HepG2 (cell line): ENCODE measurements at regions not wholly inside any gene's neighbourhood (a gene's known extent, or its start where the extent isn't known, plus 50 kb on each side); places are given as distances from the start of the nearest gene placed in this dataset.

Source experiments
- ATAC-seq: fragments of 200-7000 bp; cut with Tn5 transposase; 3 replicates; pipeline ENCODE4 v1.9.1; 2020; ENCODE audit warnings: mild to moderate bottlenecking, moderate library complexity
- BruUV-seq: library from RNA; stranded (reverse); fragments of 400-500 nt; replicated peaks from 2 replicates; lab custom pipeline; 2021; lab: Mats Ljungman, UMichigan
- CTCF ChIA-PET: fragments of 300-600 bp; formaldehyde crosslinking; extraction: SDS; loops from one replicate; lab custom pipeline; 2021; ENCODE audit warnings: low total read pairs, inconsistent platforms, low intra/inter-chr PET ratio; lab: Yijun Ruan, JAX
- POLR2A ChIA-PET: fragments of 350-600 bp; sonication (Branson Sonifier 250); formaldehyde crosslinking; loops from one replicate; lab custom pipeline; 2020; ENCODE audit warnings: antibody characterized with exemption, inconsistent platforms; lab: Yijun Ruan, JAX
- DNase-seq: peaks from one replicate; pipeline ENCODE4 v3.0.0-alpha.2; 2015; ENCODE audit warnings: low spot score
- FAIRE-seq: peaks from 3 replicates; lab custom pipeline; 2011; peaks lifted over from hg19 to GRCh38; lab: Jason Lieb, UNC
- H2AFZ ChIP-seq: one replicate; pipeline ENCODE4 v1.6.1; 2011; ENCODE audit warnings: low read length, inconsistent platforms
- H3K27ac ChIP-seq: fragments of 300-600 bp; 3 replicates; pipeline ENCODE4 v1.8.0; 2011; ENCODE audit warnings: mixed run types, mild to moderate bottlenecking, mixed read lengths, low read length, inconsistent platforms; ENCODE audit not compliant: insufficient read depth; ENCODE audit errors: extremely low read length
- H3K27me3 ChIP-seq, 2 experiments: fragments of 200-600 bp in 1 of 2; 2 replicates in 1 of 2; 3 replicates in 1 of 2; pipeline versions ENCODE4 v1.6.0 to v1.8.0; 2011; ENCODE audit warnings: low read length in 2 of 2, mild to moderate bottlenecking in 2 of 2, moderate library complexity in 2 of 2, inconsistent platforms in 1 of 2; ENCODE audit not compliant: insufficient read depth in 2 of 2, control insufficient read depth in 1 of 2
- H3K36me3 ChIP-seq, 2 experiments: fragments of 200-600 bp in 1 of 2; replicated peaks in 1 of 2; 2 replicates in 1 of 2; 3 replicates in 1 of 2; pipeline versions ENCODE4 v1.5.1 to v1.8.0; 2011; ENCODE audit warnings: low read length in 2 of 2, inconsistent platforms in 1 of 2; ENCODE audit not compliant: insufficient read depth in 2 of 2, control insufficient read depth in 1 of 2
- H3K4me1 ChIP-seq: 2 replicates; pipeline ENCODE4 v1.5.1; 2012; ENCODE audit warnings: low read length, inconsistent platforms; ENCODE audit not compliant: insufficient read depth
- H3K4me2 ChIP-seq: 2 replicates; pipeline ENCODE4 v1.6.0; 2011; ENCODE audit warnings: low read depth, low read length, inconsistent platforms
- H3K4me3 ChIP-seq, 3 experiments: fragments of 200-600 bp in 1 of 3; sonication (generic), shearing (Covaris generic) in 1 of 3; replicated peaks in 1 of 3; 2 replicates each; pipeline ENCODE4 v1.5.1; 2011 to 2016; ENCODE audit warnings: low read length in 3 of 3, inconsistent platforms in 2 of 3, low read depth in 2 of 3, mild to moderate bottlenecking in 2 of 3, control low read depth in 1 of 3, mixed read lengths in 1 of 3; ENCODE audit not compliant: insufficient read depth in 1 of 3
- H3K79me2 ChIP-seq: one replicate; pipeline ENCODE4 v1.6.1; 2011; ENCODE audit warnings: low read length, inconsistent platforms; ENCODE audit not compliant: insufficient read depth
- H3K9ac ChIP-seq: 2 replicates; pipeline ENCODE4 v1.6.0; 2011; ENCODE audit warnings: mild to moderate bottlenecking, low read depth, low read length, inconsistent platforms; ENCODE audit not compliant: insufficient read depth
- H3K9me3 ChIP-seq: 2 replicates; pipeline ENCODE4 v1.5.1; 2012; ENCODE audit warnings: mild to moderate bottlenecking, low read length
- H4K20me1 ChIP-seq: 2 replicates; pipeline ENCODE4 v1.6.0; 2011; ENCODE audit warnings: inconsistent platforms, mild to moderate bottlenecking, low read length, moderate library complexity; ENCODE audit not compliant: insufficient read depth
- GABPA ChIP-seq, 2 experiments: IDR thresholded peaks; 2 replicates each; pipeline ENCODE4 v1.6.1; 2011 to 2016; ENCODE audit warnings: low read depth in 2 of 2, low read length in 1 of 2, missing biosample characterization in 1 of 2, missing genetic modification characterization in 1 of 2
- HNRNPH1 ChIP-seq: fragments of 200-400 bp; formaldehyde crosslinking; optimal IDR thresholded peaks from 2 replicates; pipeline ENCODE3; 2017; ENCODE audit warnings: mild to moderate bottlenecking, low read depth, low read length
- KAT8 ChIP-seq: IDR thresholded peaks from 2 replicates; pipeline ENCODE4 v1.6.1; 2016; ENCODE audit warnings: missing genetic modification reagents, missing compliant biosample characterization
- SNAI1 ChIP-seq: sonication (generic); formaldehyde crosslinking; IDR thresholded peaks from 2 replicates; pipeline ENCODE4 v1.5.0; 2020; ENCODE audit warnings: mild to moderate bottlenecking, missing genetic modification reagents, borderline replicate concordance
- TOPORS ChIP-seq: sonication (generic); formaldehyde crosslinking; IDR thresholded peaks from 2 replicates; pipeline ENCODE4 v1.8.0; 2023; ENCODE audit warnings: mild to moderate bottlenecking, missing genetic modification reagents
- ZBTB39 ChIP-seq: sonication (generic); formaldehyde crosslinking; IDR thresholded peaks from 2 replicates; pipeline ENCODE4 v1.5.0; 2020; ENCODE audit warnings: missing genetic modification reagents
- ZNF441 ChIP-seq: sonication (generic); formaldehyde crosslinking; IDR thresholded peaks from 2 replicates; pipeline ENCODE4 v1.7.0; 2021; ENCODE audit warnings: missing genetic modification reagents, borderline replicate concordance
- ZNF543 ChIP-seq: sonication (generic); formaldehyde crosslinking; IDR thresholded peaks from 2 replicates; pipeline ENCODE4 v1.4.0; 2020; ENCODE audit warnings: mild to moderate bottlenecking, missing genetic modification reagents
- ZNF562 ChIP-seq: sonication (generic); formaldehyde crosslinking; IDR thresholded peaks from 2 replicates; pipeline ENCODE4 v1.8.0; 2022; ENCODE audit warnings: missing genetic modification reagents, borderline replicate concordance
- ZNF609 ChIP-seq: sonication (generic); formaldehyde crosslinking; IDR thresholded peaks from 2 replicates; pipeline ENCODE4 v1.4.0; 2020; ENCODE audit warnings: mild to moderate bottlenecking, missing genetic modification reagents, borderline replicate concordance
- ZNF644 ChIP-seq: IDR thresholded peaks from 2 replicates; pipeline ENCODE4 v1.6.1; 2016; ENCODE audit warnings: low read depth
- WGBS: methylation state at CpG from one replicate; pipeline ENCODE4 v1.1.6; 2017; ENCODE audit warnings: low lambda C conversion rate; 5-methylcytosine and 5-hydroxymethylcytosine counted together
- in situ Hi-C: cut with HindIII; loops from 2 replicates; pipeline ENCODE4 v1.10.0; 2017; ENCODE audit warnings: low pct_unique_long_range_greater_than_20kb; ENCODE audit not compliant: extremely low pct_ligation_motif_present
- intact Hi-C: fragments of 100-400 bp; cut with micrococcal nuclease; formaldehyde crosslinking; loops from one replicate; pipeline ENCODE4 v1.10.0; 2022; ENCODE audit not compliant: unreplicated experiment
- TF ChIP-seq, protein P1 (sequence below): sonication (generic); formaldehyde crosslinking; IDR thresholded peaks from 2 replicates; pipeline ENCODE4 v1.4.0; 2020; ENCODE audit warnings: missing genetic modification reagents

DNA sequence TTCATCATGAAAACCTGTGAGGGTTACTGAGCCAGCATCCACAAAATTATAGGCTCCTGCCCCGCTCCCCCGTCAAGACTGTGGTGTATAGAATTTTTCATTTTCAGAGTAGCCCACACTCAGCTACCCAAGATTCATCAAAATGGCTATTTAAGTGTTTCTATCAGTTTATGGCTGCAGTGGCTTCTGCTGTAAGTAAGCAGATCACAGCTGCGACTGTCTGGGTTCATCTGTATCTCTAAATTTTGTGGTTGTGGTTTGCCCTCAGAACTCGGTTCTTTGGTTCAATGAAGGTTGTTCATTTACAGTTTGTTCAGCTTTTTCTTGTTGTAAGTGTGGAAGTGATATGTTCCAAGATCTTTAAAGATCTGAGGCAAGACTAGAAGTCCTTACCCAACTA lies 284.2 kb downstream of the DOK5 start (continued):
- TF ChIP-seq ZBTB39 (no peak), TOPORS (no peak), ZNF543 (CRISPR knock-in tag) (no peak), ZNF609 (CRISPR knock-in tag) (no peak), ZNF562 (CRISPR knock-in tag) (no peak), SNAI1 (no peak)
- TF ChIP-seq, all 625 proteins: peak for 0

- ATAC-seq (no peak), DNase-seq (no peak), FAIRE-seq (no peak)
- Histone ChIP-seq H3K4me1 (no peaks in the 10 kb centered on the region), H2AFZ (no peak overlapping the region), H3K36me3 (no peaks in the 10 kb centered on the region), H4K20me1 (no peaks in the 10 kb centered on the region), H3K27ac (no peak overlapping the region), H3K79me2 (no peaks in the 10 kb centered on the region), H3K9me3 (peaks cover 56% of the 10 kb centered on the region), H3K4me2 (no peak overlapping the region), H3K9ac (no peak overlapping the region), H3K4me3 (no peak overlapping the region), H3K27me3 (no peaks in the 10 kb centered on the region)
- POLR2A ChIA-PET, result no interaction called here
- BruUV-seq, result no TSS peak
- in situ Hi-C loops, result no loop called here
- no peak for TF ChIP-seq ZNF441
- TF ChIP-seq ZNF644 (CRISPR knock-in tag), result no peak
- no peak for TF ChIP-seq KAT8 (CRISPR knock-in tag)
- TF ChIP-seq GABPA (IDR thresholded peaks at IDR 0.05; ENCODE audit: low read depth, low read length), result no peak
- no peak for TF ChIP-seq GABPA (CRISPR knock-in tag; IDR thresholded peaks at IDR 0.05; ENCODE audit: low read depth)
- TF ChIP-seq, protein P1, sequence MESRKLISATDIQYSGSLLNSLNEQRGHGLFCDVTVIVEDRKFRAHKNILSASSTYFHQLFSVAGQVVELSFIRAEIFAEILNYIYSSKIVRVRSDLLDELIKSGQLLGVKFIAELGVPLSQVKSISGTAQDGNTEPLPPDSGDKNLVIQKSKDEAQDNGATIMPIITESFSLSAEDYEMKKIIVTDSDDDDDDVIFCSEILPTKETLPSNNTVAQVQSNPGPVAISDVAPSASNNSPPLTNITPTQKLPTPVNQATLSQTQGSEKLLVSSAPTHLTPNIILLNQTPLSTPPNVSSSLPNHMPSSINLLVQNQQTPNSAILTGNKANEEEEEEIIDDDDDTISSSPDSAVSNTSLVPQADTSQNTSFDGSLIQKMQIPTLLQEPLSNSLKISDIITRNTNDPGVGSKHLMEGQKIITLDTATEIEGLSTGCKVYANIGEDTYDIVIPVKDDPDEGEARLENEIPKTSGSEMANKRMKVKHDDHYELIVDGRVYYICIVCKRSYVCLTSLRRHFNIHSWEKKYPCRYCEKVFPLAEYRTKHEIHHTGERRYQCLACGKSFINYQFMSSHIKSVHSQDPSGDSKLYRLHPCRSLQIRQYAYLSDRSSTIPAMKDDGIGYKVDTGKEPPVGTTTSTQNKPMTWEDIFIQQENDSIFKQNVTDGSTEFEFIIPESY (CRISPR knock-in tag), result no peak
- TF ChIP-seq HNRNPH1, result no peak
- intact Hi-C loops, result no loop called here
- CTCF ChIA-PET, result no interaction called here
- WGBS, result 0% methylated on average over 2 of the region's 2 CpGs
These were observed 271.4 kb downstream of the DOK5 start for GRCh38 chr20:54746796-54747195.
